ENCODE measurements at regions not wholly inside any gene's neighbourhood (a gene's known extent, or its start where the extent isn't known, plus 50 kb on each side); places are given as distances from the start of the nearest gene placed in this dataset.

GRCh38 chr17:77374170-77374936, 233.6 kb downstream of the SEC14L1 start (continued):
- TF ChIP-seq, protein P1, sequence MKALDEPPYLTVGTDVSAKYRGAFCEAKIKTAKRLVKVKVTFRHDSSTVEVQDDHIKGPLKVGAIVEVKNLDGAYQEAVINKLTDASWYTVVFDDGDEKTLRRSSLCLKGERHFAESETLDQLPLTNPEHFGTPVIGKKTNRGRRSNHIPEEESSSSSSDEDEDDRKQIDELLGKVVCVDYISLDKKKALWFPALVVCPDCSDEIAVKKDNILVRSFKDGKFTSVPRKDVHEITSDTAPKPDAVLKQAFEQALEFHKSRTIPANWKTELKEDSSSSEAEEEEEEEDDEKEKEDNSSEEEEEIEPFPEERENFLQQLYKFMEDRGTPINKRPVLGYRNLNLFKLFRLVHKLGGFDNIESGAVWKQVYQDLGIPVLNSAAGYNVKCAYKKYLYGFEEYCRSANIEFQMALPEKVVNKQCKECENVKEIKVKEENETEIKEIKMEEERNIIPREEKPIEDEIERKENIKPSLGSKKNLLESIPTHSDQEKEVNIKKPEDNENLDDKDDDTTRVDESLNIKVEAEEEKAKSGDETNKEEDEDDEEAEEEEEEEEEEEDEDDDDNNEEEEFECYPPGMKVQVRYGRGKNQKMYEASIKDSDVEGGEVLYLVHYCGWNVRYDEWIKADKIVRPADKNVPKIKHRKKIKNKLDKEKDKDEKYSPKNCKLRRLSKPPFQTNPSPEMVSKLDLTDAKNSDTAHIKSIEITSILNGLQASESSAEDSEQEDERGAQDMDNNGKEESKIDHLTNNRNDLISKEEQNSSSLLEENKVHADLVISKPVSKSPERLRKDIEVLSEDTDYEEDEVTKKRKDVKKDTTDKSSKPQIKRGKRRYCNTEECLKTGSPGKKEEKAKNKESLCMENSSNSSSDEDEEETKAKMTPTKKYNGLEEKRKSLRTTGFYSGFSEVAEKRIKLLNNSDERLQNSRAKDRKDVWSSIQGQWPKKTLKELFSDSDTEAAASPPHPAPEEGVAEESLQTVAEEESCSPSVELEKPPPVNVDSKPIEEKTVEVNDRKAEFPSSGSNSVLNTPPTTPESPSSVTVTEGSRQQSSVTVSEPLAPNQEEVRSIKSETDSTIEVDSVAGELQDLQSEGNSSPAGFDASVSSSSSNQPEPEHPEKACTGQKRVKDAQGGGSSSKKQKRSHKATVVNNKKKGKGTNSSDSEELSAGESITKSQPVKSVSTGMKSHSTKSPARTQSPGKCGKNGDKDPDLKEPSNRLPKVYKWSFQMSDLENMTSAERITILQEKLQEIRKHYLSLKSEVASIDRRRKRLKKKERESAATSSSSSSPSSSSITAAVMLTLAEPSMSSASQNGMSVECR (CRISPR knock-in tag; IDR thresholded peaks at IDR 0.05), result peak; percentile 61; the same call in 1 of the 2 replicates
- TF ChIP-seq, protein P2, sequence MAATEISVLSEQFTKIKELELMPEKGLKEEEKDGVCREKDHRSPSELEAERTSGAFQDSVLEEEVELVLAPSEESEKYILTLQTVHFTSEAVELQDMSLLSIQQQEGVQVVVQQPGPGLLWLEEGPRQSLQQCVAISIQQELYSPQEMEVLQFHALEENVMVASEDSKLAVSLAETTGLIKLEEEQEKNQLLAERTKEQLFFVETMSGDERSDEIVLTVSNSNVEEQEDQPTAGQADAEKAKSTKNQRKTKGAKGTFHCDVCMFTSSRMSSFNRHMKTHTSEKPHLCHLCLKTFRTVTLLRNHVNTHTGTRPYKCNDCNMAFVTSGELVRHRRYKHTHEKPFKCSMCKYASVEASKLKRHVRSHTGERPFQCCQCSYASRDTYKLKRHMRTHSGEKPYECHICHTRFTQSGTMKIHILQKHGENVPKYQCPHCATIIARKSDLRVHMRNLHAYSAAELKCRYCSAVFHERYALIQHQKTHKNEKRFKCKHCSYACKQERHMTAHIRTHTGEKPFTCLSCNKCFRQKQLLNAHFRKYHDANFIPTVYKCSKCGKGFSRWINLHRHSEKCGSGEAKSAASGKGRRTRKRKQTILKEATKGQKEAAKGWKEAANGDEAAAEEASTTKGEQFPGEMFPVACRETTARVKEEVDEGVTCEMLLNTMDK (IDR thresholded peaks at IDR 0.05; ENCODE audit: borderline replicate concordance, insufficient read depth, low read depth, low read length, poor library complexity, severe bottlenecking), result peak; percentile 94
- no peak for TF ChIP-seq RNF2 (IDR thresholded peaks at IDR 0.05)
- TF ChIP-seq, protein P3, sequence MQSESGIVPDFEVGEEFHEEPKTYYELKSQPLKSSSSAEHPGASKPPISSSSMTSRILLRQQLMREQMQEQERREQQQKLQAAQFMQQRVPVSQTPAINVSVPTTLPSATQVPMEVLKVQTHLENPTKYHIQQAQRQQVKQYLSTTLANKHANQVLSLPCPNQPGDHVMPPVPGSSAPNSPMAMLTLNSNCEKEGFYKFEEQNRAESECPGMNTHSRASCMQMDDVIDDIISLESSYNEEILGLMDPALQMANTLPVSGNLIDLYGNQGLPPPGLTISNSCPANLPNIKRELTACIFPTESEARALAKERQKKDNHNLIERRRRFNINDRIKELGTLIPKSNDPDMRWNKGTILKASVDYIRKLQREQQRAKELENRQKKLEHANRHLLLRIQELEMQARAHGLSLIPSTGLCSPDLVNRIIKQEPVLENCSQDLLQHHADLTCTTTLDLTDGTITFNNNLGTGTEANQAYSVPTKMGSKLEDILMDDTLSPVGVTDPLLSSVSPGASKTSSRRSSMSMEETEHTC (IDR thresholded peaks at IDR 0.05), result 0 out of 2 replicates have a peak, but pooled peaks have one; percentile 23
- no peak for TF ChIP-seq KAT2B (IDR thresholded peaks at IDR 0.05; ENCODE audit: low read depth, low read length)
- TF ChIP-seq SAFB2 (IDR thresholded peaks at IDR 0.05; ENCODE audit: borderline replicate concordance, low read depth, low read length, severe bottlenecking), result no peak
- TF ChIP-seq E2F4 (CRISPR knock-in tag; IDR thresholded peaks at IDR 0.05; ENCODE audit: low read depth), result 0 out of 2 replicates have a peak, but pooled peaks have one; percentile 40
- TF ChIP-seq KDM2B (CRISPR knock-in tag; IDR thresholded peaks at IDR 0.05), result 0 out of 2 replicates have a peak, but pooled peaks have one; percentile 9
- TF ChIP-seq FOXK2 (conservative IDR thresholded peaks at IDR 0.05 in 1 of 2, IDR thresholded peaks at IDR 0.05 in 1 of 2; ENCODE audit: low read depth in 2 of 2), result 0 out of 4 replicates have a peak, but pooled peaks of 1 of the 2 experiments have one; percentile 42
- no peak for TF ChIP-seq KDM1A (IDR thresholded peaks at IDR 0.05)
- no peak for TF ChIP-seq IRF2 (CRISPR knock-in tag; IDR thresholded peaks at IDR 0.05)
- peak in 2 of 3 experiments; percentile 19 to 21 for TF ChIP-seq YY1 (IDR thresholded peaks at IDR 0.05; ENCODE audit: borderline replicate concordance in 1 of 3, control insufficient read depth in 1 of 3, extremely low read depth in 1 of 3, insufficient read depth in 3 of 3, insufficient read length in 1 of 3, insufficient replicate concordance in 2 of 3, low read depth in 1 of 3, low read length in 2 of 3)
- TF ChIP-seq ILK (tag; IDR thresholded peaks at IDR 0.05; ENCODE audit: borderline replicate concordance, low read depth), result no peak
- TF ChIP-seq ARID1B (IDR thresholded peaks at IDR 0.05), result peak; percentile 30
- TF ChIP-seq NFIC (IDR thresholded peaks at IDR 0.05), result peak; percentile 97
- TF ChIP-seq FIP1L1 (IDR thresholded peaks at IDR 0.05; ENCODE audit: low read depth, low read length, poor library complexity, severe bottlenecking), result peak; percentile 35
